GM18499 (cell line): ENCODE measurements at regions not wholly inside any gene's neighbourhood (a gene's known extent, or its start where the extent isn't known, plus 50 kb on each side); places are given as distances from the start of the nearest gene placed in this dataset.
"Not testable (repeated sequence)": the region's sequence is repeated elsewhere in the genome, so short reads cannot be mapped to it uniquely, and the experiment has no call there.

ENCODE experiments used
- ATAC-seq: cut with Tn5 transposase; IDR thresholded peaks from one replicate; pipeline ENCODE4 v1.9.1; 2021; ENCODE audit warnings: moderate number of reproducible peaks; ENCODE audit not compliant: insufficient read depth, unreplicated experiment

- not testable (repeated sequence) for ATAC-seq
Measured at GRCh38 chr9:66601472-66601871, 299.1 kb upstream of the ZNF658 start.

DNA sequence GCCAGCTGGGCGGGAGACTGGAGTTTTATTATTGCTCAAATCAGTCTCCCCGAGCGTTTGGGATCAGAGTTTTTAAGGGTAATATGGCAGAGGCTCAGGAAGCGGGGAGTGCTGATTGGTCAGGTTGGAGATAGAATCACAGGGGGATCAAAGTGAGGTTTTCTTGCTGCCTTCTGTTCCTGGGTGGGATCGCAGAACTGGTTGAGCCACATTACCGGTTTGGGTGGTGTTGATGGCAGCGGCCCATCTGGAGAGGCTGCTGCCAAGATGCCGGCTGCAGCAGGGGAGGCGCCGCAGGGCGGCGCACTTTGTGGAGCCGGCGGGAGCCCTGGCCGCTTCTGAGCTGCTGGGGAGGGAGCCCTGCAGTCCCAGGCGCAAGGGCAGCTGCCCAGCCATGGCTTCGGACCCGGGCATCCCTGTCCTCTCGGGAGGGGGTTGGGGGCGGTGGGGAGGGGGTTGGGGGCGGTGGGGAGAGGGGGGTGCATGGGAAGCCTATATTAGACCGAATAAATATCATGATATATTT, 268.9 kb upstream of the ZNF658 start:
- ATAC-seq = not testable (repeated sequence)

GRCh38 chr9:66647675-66648074, 252.8 kb upstream of the ZNF658 start:
- ATAC-seq = not testable (repeated sequence)

DNA sequence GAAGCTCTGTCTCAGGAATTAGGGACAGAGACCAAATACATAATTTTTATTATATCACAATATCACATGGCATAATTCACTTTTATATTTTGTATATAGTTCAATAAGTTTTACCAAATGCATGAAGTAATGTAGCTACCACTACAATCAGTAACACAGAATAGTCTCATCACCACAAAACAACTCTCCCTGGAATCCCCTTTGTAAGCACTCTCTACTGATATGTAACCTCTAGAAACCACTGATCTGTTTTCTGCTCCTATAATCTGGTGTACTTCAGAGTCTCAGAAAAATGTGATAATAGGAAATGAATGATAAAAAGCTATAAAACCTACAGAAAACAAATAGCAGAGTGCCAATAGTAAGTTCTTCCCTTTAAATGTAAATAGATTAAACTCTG, 210.3 kb upstream of the ZNF658 start:
- ATAC-seq = not testable (repeated sequence)

DNA sequence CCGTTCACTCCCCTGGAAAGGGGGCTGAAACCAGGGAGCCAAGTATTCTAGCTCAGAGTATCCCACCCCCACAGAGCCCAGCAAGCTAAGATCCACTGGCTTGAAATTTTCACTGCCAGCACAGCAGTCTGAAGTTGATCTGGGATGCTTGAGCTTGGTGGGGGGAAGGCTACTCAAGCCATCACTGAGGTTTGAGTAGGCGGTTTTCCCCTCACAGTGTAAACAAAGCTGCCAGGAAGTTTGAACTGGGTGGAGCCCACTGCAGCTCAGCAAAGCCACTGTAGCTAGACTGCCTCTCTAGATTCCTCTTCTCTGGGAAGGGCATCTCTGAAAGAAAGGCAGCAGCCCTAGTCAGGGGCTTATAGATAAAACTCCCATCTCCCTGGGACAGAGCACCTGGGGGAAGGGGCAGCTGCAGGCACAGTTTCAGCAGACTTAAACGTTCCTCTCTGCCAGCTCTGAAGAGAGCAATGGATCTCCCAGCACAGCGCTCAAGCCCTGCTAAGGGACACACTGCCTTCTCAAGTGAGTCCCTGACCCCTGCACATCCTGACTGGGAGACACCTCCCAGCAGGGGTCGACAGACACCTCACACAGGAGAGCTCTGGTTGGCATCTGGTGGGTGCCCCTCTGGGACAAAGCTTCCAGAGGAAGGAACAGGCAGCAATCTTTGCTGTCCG, 204.8 kb upstream of the ZNF658 start:
- not testable (repeated sequence) for ATAC-seq

DNA sequence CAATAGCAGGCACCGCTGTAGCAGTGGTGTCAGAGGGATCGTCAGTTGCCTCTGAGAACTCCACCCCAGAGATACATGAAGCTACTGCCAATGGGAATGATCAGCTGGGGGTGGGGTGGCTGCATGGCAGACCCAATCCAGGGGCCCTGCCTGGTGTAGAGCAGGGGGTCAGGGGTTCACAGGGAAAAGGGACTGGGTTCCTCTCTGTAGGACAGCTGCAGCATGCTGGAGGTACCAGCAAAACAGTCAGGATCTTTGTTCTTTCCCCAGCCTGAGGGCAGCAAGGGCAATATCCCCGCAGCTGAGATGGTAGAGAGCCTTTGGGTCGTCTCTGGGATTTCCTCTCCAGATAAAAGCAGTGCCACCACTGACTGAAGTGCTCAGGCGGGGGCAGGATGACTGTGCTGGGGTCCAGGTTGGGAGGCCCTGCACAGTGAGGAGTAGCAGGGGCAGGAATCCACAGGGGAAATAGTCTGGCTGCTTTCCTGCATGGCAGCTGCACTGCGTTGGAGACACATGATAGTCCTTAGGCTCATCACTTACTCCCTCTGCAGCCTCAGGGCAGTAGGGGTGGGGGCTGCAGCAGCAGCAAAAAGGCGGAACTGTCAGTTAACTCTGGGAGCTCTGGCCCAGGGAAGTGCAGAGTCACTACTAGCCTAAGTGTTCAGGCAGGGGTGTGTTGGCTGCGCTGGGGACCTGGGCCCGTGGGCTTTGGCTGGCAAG, 203.0 kb upstream of the ZNF658 start:
- not testable (repeated sequence) for ATAC-seq

DNA sequence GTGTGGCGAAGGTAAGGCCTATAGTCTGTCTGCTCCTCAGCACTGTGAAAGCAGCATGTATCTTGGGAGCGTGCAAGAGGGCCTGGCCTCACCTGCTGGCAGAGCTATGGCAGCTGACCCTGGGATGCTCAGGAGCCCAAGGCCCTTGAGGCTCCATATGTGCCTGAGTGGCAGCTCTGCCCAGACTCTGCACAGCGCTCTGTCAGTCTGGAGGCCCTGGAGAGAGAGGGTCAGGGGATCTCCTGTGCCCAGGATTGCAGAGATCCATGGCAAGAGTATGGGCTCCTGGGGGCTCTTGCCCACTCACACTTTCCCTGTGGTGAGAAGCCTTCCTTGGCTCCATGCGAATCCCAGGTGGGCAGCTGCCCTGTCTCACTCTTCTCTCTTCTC, 202.5 kb upstream of the ZNF658 start:
- ATAC-seq = not testable (repeated sequence)

DNA sequence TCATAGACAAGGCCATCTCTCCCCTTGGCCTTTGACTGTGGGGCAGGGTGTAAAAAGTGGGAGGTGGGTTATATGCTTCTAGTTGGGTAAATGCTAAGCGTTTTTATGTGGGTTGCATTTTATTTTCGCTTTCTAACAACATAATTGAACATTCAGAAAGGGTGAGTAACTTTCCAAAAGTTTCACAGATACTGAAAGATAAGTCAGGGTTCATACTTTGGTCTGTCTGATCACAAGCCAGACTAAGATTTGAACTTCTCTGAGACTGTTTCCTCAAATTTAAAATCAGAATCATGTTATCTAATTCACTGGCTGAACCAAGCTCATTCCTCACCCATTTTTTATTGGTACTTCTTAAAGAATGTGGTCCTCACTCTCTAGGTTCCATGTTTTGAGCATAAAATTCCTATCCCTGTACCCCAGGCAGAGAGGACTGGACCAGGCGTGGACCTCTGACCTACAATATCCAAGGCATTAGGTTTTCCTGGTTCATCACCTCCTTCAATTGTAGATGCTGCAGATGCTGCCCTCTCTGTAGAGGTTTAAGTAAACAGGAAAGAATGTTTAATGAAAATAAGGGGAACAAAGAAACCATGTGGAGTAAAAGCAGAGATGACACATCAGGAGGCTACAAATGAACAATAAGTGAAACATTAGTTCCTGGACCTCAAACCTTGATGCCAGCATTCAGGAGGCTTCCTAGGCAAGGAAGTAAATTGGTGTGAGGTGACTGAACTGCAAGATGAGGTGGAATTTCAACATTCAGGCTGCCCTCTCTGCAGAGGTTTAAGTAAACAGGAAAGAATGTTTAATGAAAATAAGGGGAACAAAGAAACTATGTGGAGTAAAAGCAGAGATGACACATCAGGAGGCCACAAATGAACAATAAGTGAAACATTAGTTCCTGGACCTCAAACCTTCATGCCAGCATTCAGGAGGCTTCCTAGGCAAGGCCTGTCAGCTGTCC, 198.8 kb upstream of the ZNF658 start:
- not testable (repeated sequence) for ATAC-seq

DNA sequence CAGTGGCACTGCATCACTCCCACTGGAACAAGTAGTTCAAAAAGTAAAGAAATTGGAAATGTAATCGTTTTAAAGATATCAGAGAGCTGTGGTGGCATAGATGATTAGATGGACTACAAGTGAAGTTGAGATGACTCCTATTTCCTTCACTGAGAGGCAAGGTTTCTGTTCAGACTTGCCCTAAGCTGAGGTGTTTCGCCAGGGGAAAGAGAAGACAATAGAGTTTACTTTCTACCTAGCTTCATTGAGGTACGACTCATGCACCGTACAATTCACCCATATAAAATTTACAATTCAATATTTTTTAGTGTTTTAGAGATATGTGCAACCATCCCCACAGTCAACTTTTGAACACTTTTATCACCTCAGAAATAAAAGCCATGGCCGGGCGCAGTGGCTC, 189.0 kb upstream of the ZNF658 start:
- not testable (repeated sequence) for ATAC-seq

GRCh38 chr9:66712870-66713269, 187.7 kb upstream of the ZNF658 start:
- peak; percentile 84 for ATAC-seq

GRCh38 chr9:66713552-66713951, 187.0 kb upstream of the ZNF658 start:
- ATAC-seq = not testable (repeated sequence)

- not testable (repeated sequence) for ATAC-seq
Measured at GRCh38 chr9:66720845-66721244, 179.7 kb upstream of the ZNF658 start.

DNA sequence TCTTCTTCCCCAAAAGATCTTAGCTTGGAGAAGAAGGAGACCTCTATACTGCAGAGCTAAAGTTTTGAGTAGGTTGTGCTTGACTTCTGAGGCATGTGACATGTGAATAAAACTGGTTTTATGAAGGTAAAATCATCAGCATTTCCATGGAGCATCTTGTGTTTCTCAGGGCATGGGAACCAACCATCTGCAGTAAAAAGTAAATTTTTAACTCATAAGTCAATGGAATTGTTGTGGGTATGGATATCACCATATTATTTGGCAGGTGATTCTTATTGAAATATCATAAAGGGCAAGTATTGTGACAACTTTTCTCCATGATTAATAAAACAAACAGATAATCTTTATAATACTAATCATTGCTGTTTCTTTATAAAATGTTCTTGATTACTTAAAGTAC, 173.0 kb upstream of the ZNF658 start:
- not testable (repeated sequence) for ATAC-seq

DNA sequence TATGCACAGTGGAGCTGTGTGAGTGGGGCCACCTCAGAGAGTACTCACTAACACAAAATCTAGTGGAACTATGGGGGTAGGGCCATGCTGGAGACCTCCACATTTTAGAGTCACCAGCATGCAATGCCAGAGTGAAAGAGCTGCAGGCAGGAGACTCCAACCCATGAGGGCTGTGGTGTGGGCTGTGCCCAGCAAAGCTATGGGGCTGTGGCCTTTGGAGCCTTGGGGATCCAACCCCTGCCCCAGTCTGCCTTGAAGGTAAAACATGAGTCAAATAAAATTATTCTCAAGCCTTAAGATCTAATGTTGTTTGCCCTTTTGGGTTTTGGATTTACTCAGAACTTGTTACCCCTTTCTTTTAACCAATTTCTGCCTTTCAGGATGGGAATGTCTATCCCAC, 163.8 kb upstream of the ZNF658 start:
- ATAC-seq = not testable (repeated sequence)

DNA sequence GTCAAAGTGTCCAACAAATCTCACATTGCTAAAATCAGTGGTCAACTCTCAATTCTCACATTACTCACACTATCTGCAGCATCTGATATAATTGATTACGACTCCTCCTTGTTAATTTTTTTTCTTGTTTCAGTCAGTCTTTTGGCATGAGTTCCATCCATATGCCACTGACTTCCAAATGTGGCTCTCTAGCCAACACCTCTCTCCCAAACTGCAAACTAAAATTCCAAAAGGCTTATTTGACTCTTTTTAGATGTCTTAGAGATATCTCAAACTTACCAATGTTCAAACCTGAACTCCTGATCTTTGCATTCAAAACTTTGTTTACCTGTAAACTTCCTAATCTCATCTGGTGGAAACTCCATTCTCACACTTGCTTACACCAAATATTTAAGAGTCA, 162.1 kb upstream of the ZNF658 start:
- not testable (repeated sequence) for ATAC-seq

- not testable (repeated sequence) for ATAC-seq
Measured at GRCh38 chr9:66740136-66740535, 160.4 kb upstream of the ZNF658 start.

GRCh38 chr9:66745846-66746245, 154.7 kb upstream of the ZNF658 start:
- ATAC-seq = not testable (repeated sequence)

DNA sequence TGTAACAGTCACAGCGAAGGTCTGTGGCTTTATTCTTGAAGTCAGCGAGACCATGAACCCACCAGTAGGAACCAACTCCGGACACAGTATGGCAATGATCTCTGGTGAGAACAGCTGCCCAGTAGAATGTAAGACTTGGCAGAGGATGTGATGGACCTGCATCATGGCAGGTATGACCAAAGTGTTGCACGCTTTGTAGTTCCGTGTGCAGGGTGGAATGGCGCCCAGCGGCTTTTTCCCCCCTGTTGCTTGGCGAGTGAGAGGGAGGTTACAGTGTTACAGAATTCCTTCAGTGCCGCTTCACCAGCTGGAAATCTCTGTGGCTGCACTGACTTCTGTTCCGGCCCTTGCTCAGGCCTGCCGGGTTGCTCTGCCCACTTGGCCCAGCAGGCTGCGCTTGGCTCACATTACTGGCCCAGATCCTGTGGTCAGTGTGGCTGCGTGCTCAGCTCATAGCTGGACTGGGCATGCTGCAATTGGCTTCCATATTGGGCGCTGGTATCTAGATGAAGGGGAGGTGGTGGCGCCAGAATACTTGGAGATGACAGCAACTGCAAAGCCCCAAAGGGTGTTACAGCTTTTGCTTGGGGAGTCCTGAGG, 148.1 kb upstream of the ZNF658 start:
- not testable (repeated sequence) for ATAC-seq

- not testable (repeated sequence) for ATAC-seq
Measured at GRCh38 chr9:66759825-66760492, 140.6 kb upstream of the ZNF658 start.
